ENCODE measurements at regions not wholly inside any gene's neighbourhood (a gene's known extent, or its start where the extent isn't known, plus 50 kb on each side); places are given as distances from the start of the nearest gene placed in this dataset.

- no peaks in the 10 kb centered on the region for H3K79me2 ChIP-seq (ENCODE audit: insufficient read depth, low read length)
- no peaks in the 10 kb centered on the region for H3K4me1 ChIP-seq (ENCODE audit: insufficient read depth, low read length, severe bottlenecking)
- no peaks in the 10 kb centered on the region for H3K9me3 ChIP-seq (ENCODE audit: low read length)
- no peak overlapping the region for H3K27ac ChIP-seq (ENCODE audit: low read depth, low read length, poor library complexity, severe bottlenecking)
- no peaks in the 10 kb centered on the region for H3K9me2 ChIP-seq (ENCODE audit: low read depth, low read length)
- no peaks in the 10 kb centered on the region for H3K36me3 ChIP-seq (ENCODE audit: insufficient read depth, low read length)
- H4K20me1 ChIP-seq (ENCODE audit: insufficient read depth, low read length), result no peaks in the 10 kb centered on the region
- TF ChIP-seq, protein P1, sequence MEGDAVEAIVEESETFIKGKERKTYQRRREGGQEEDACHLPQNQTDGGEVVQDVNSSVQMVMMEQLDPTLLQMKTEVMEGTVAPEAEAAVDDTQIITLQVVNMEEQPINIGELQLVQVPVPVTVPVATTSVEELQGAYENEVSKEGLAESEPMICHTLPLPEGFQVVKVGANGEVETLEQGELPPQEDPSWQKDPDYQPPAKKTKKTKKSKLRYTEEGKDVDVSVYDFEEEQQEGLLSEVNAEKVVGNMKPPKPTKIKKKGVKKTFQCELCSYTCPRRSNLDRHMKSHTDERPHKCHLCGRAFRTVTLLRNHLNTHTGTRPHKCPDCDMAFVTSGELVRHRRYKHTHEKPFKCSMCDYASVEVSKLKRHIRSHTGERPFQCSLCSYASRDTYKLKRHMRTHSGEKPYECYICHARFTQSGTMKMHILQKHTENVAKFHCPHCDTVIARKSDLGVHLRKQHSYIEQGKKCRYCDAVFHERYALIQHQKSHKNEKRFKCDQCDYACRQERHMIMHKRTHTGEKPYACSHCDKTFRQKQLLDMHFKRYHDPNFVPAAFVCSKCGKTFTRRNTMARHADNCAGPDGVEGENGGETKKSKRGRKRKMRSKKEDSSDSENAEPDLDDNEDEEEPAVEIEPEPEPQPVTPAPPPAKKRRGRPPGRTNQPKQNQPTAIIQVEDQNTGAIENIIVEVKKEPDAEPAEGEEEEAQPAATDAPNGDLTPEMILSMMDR (IDR thresholded peaks at IDR 0.05; ENCODE audit: low read length), result no peak
- H2AFZ ChIP-seq (ENCODE audit: low read length), result no peak overlapping the region
- H3K4me3 ChIP-seq (ENCODE audit: low read depth, low read length, poor library complexity, severe bottlenecking), result no peak overlapping the region
- no peak overlapping the region for H3K9ac ChIP-seq (ENCODE audit: low read length)
- H3K27me3 ChIP-seq (ENCODE audit: insufficient read depth, low read length), result no peaks in the 10 kb centered on the region
- H3K4me2 ChIP-seq (ENCODE audit: low read length), result no peak overlapping the region
- H3F3A ChIP-seq (ENCODE audit: insufficient read depth, low read length), result no peaks in the 10 kb centered on the region
These were observed 778.3 kb upstream of the SORCS1 start for GRCh38 chr10:107942826-107943225.

DNA sequence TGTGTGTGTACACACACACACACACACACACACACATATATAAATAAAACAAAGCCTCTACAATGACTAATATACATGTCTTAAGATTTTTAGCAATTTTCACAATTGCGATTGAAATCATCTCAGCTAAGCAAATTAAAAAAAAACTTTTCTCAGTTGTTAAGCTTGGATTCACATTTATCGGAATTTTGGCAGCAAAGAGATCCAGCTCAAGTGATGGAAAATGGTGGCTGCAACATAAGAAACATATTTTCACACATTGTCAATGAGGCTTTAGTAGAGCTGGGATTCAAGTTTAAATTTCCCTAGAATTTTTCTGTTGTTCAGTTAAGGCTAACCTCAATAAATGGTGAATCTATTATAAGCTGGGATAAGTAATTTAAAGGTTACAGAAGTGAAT lies 768.6 kb upstream of the SORCS1 start:
- Histone ChIP-seq H3K27ac (ENCODE audit: low read depth, low read length, poor library complexity, severe bottlenecking) (no peak overlapping the region), H3F3A (ENCODE audit: insufficient read depth, low read length) (no peaks in the 10 kb centered on the region), H3K9ac (ENCODE audit: low read length) (no peak overlapping the region), H4K20me1 (ENCODE audit: insufficient read depth, low read length) (no peaks in the 10 kb centered on the region), H3K27me3 (ENCODE audit: insufficient read depth, low read length) (no peaks in the 10 kb centered on the region), H3K9me2 (ENCODE audit: low read depth, low read length) (no peaks in the 10 kb centered on the region), H3K4me3 (ENCODE audit: low read depth, low read length, poor library complexity, severe bottlenecking) (no peak overlapping the region), H2AFZ (ENCODE audit: low read length) (no peak overlapping the region), H3K36me3 (ENCODE audit: insufficient read depth, low read length) (no peaks in the 10 kb centered on the region), H3K4me2 (ENCODE audit: low read length) (no peak overlapping the region), H3K9me3 (ENCODE audit: low read length) (no peaks in the 10 kb centered on the region), H3K79me2 (ENCODE audit: insufficient read depth, low read length) (no peaks in the 10 kb centered on the region), H3K4me1 (ENCODE audit: insufficient read depth, low read length, severe bottlenecking) (no peaks in the 10 kb centered on the region)
- no peak for TF ChIP-seq EZH2 (IDR thresholded peaks at IDR 0.05; ENCODE audit: borderline replicate concordance, low read length)
- TF ChIP-seq, protein P1 (IDR thresholded peaks at IDR 0.05; ENCODE audit: low read length), result no peak

DNA sequence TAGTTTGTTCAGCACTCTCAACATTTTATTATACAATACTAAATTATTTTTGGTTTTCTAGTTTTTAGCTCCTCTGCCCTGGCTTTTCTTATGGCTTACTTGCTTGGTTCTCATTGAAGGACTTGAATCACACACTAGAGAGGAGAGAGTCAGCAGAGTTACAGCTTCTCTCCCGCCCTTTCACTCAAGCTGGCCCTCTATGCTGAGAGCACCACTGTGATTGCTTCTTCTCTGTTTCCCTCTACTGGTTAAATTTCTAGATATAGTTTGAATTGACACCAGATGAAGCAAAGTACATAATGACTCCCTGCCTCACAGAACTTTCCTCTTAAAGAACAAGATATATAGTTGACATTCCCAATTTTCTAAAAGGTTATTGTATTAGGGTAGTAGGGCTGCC lies 767.3 kb upstream of the SORCS1 start:
- no peaks in the 10 kb centered on the region for H3K9me3 ChIP-seq (ENCODE audit: low read length)

More for the DNA sequence above, 767.3 kb upstream of the SORCS1 start:
- TF ChIP-seq, protein P1 (IDR thresholded peaks at IDR 0.05; ENCODE audit: low read length), result no peak
- TF ChIP-seq EZH2 (IDR thresholded peaks at IDR 0.05; ENCODE audit: borderline replicate concordance, low read length), result no peak
- no peak overlapping the region for H3K9ac ChIP-seq (ENCODE audit: low read length)
- H3K4me2 ChIP-seq (ENCODE audit: low read length), result no peak overlapping the region
- H3K36me3 ChIP-seq (ENCODE audit: insufficient read depth, low read length), result no peaks in the 10 kb centered on the region
- no peak overlapping the region for H3K27ac ChIP-seq (ENCODE audit: low read depth, low read length, poor library complexity, severe bottlenecking)
- H3K4me1 ChIP-seq (ENCODE audit: insufficient read depth, low read length, severe bottlenecking), result no peaks in the 10 kb centered on the region
- H3F3A ChIP-seq (ENCODE audit: insufficient read depth, low read length), result no peaks in the 10 kb centered on the region
- H3K79me2 ChIP-seq (ENCODE audit: insufficient read depth, low read length), result no peaks in the 10 kb centered on the region
- no peaks in the 10 kb centered on the region for H3K27me3 ChIP-seq (ENCODE audit: insufficient read depth, low read length)
- no peak overlapping the region for H2AFZ ChIP-seq (ENCODE audit: low read length)
- H3K4me3 ChIP-seq (ENCODE audit: low read depth, low read length, poor library complexity, severe bottlenecking), result no peak overlapping the region
- H4K20me1 ChIP-seq (ENCODE audit: insufficient read depth, low read length), result no peaks in the 10 kb centered on the region
- no peaks in the 10 kb centered on the region for H3K9me2 ChIP-seq (ENCODE audit: low read depth, low read length)

Data from OCI-LY1 (cell line).